Mesothelial cell of epicardium (in vitro differentiated cells): ENCODE measurements at regions not wholly inside any gene's neighbourhood (a gene's known extent, or its start where the extent isn't known, plus 50 kb on each side); places are given as distances from the start of the nearest gene placed in this dataset.

Source experiments
- DNase-seq, 2 experiments: peaks; one replicate each; pipeline ENCODE4 v3.0.0; 2021; ENCODE audit warnings: low spot score in 2 of 2; ENCODE audit not compliant: unreplicated experiment in 2 of 2
- H3K27ac Mint-ChIP-seq: 2 replicates; pipeline ENCODE4 v1.8.0; 2021; ENCODE audit warnings: mixed read lengths
- H3K27me3 Mint-ChIP-seq: 2 replicates; pipeline ENCODE4 v1.8.0; 2021; ENCODE audit warnings: low read depth, mixed read lengths
- H3K36me3 Mint-ChIP-seq: 2 replicates; pipeline ENCODE4 v1.8.0; 2021; ENCODE audit warnings: mixed read lengths
- H3K4me1 Mint-ChIP-seq: 2 replicates; pipeline ENCODE4 v1.8.0; 2021; ENCODE audit warnings: mixed read lengths
- H3K4me3 Mint-ChIP-seq: 2 replicates; pipeline ENCODE4 v1.8.0; 2021; ENCODE audit warnings: mild to moderate bottlenecking, moderate library complexity, mixed read lengths
- H3K9me3 Mint-ChIP-seq: 2 replicates; pipeline ENCODE4 v1.8.0; 2021; ENCODE audit warnings: mixed read lengths
- TF ChIP-seq, protein P1 (sequence below): fragments of 200-600 bp; sonication (generic); IDR thresholded peaks from one replicate; pipeline ENCODE4 v1.5.0; 2021; ENCODE audit warnings: antibody characterized with exemption; ENCODE audit not compliant: unreplicated experiment

GRCh38 chr22:47231759-47232158 is 469.3 kb downstream of the TBC1D22A start:
- TF ChIP-seq, protein P1, sequence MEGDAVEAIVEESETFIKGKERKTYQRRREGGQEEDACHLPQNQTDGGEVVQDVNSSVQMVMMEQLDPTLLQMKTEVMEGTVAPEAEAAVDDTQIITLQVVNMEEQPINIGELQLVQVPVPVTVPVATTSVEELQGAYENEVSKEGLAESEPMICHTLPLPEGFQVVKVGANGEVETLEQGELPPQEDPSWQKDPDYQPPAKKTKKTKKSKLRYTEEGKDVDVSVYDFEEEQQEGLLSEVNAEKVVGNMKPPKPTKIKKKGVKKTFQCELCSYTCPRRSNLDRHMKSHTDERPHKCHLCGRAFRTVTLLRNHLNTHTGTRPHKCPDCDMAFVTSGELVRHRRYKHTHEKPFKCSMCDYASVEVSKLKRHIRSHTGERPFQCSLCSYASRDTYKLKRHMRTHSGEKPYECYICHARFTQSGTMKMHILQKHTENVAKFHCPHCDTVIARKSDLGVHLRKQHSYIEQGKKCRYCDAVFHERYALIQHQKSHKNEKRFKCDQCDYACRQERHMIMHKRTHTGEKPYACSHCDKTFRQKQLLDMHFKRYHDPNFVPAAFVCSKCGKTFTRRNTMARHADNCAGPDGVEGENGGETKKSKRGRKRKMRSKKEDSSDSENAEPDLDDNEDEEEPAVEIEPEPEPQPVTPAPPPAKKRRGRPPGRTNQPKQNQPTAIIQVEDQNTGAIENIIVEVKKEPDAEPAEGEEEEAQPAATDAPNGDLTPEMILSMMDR = no peak
- peaks cover 47% of the 10 kb centered on the region for H3K9me3 Mint-ChIP-seq
- H3K4me1 Mint-ChIP-seq = no peaks in the 10 kb centered on the region
- no peaks in the 10 kb centered on the region for H3K36me3 Mint-ChIP-seq
- no peak overlapping the region for H3K27ac Mint-ChIP-seq
- no peak for DNase-seq
- no peaks in the 10 kb centered on the region for H3K27me3 Mint-ChIP-seq
- no peak overlapping the region for H3K4me3 Mint-ChIP-seq

DNA sequence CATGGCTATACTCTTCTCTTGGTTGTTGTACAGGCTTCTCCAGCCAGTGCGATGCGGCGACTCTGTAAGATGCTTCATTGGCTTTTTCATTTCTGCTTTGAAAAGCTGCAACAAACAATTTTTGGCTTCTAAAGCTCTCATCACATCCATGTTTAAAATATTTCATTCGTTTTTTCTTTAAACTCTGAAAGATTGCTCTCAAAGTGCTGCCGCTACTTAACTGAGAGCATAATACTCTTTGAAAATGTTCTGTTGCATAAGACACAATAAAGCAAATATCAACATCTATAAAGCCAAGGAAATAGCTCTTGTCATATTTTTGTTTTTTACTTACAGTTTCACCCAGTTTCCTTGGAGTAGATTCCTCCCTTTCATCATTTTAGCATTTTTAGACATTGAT is 468.3 kb downstream of the TBC1D22A start:
- no peaks in the 10 kb centered on the region for H3K4me1 Mint-ChIP-seq
- TF ChIP-seq, protein P1 = no peak
- no peaks in the 10 kb centered on the region for H3K36me3 Mint-ChIP-seq
- H3K4me3 Mint-ChIP-seq = no peak overlapping the region
- DNase-seq = no peak
- H3K27ac Mint-ChIP-seq = no peak overlapping the region
- no peaks in the 10 kb centered on the region for H3K27me3 Mint-ChIP-seq
- H3K9me3 Mint-ChIP-seq = peaks cover 50% of the 10 kb centered on the region

DNA sequence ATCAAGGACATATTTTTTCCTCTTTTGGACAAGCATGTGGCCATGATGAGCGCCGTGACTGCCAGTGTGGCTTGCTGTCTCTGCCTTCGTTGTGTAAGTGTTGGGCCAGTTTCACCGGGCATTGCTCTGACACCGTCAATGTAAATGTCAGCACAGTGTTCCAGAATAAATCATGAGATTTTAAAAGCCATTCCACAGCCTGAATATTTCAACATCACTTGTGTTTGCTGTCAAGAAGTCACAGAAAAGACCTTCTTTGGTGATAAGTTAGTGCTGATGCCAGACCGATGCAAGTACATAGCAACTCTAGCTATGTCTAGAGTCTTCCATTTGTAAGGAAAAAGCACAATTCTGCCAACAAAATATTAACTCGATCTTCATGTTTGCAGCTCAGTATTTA is 467.8 kb downstream of the TBC1D22A start:
- Mint-ChIP-seq H3K36me3 (no peaks in the 10 kb centered on the region), H3K27ac (no peak overlapping the region), H3K27me3 (no peaks in the 10 kb centered on the region), H3K4me1 (no peaks in the 10 kb centered on the region), H3K4me3 (no peak overlapping the region), H3K9me3 (peaks cover 50% of the 10 kb centered on the region)
- TF ChIP-seq, protein P1 = no peak
- peak in 1 of 2 experiments; percentile 13 for DNase-seq

DNA sequence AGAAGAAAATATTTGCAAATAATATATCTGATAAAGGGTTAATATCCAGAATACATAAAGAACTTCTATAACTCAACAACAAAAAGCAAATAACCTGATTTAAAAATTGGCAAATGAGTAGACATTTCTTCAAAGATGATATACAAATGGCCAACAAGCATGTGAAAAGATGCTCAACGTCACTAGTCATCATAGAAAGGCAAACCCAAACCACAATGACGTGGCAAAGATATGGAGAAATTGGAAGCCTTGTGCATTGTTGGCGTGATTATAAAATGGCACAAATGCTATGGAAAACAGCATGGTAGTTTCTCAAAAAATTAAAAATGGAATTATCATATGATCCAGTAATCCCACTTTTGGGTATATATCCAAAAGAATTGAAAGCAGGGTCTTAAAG is 466.3 kb downstream of the TBC1D22A start:
- H3K4me1 Mint-ChIP-seq = no peaks in the 10 kb centered on the region
- peaks cover 57% of the 10 kb centered on the region for H3K9me3 Mint-ChIP-seq
- TF ChIP-seq, protein P1 = no peak
- no peaks in the 10 kb centered on the region for H3K27me3 Mint-ChIP-seq
- DNase-seq = no peak
- H3K4me3 Mint-ChIP-seq = no peak overlapping the region
- no peak overlapping the region for H3K27ac Mint-ChIP-seq
- no peaks in the 10 kb centered on the region for H3K36me3 Mint-ChIP-seq

GRCh38 chr22:47225931-47226633 is 463.6 kb downstream of the TBC1D22A start:
- no peaks in the 10 kb centered on the region for H3K4me1 Mint-ChIP-seq
- H3K4me3 Mint-ChIP-seq = no peak overlapping the region
- H3K27ac Mint-ChIP-seq = no peak overlapping the region
- TF ChIP-seq, protein P1 = no peak
- no peaks in the 10 kb centered on the region for H3K36me3 Mint-ChIP-seq
- DNase-seq = peak in 1 of 2 experiments; percentile 31
- H3K9me3 Mint-ChIP-seq = peaks cover 60% of the 10 kb centered on the region
- H3K27me3 Mint-ChIP-seq = no peaks in the 10 kb centered on the region
